GM12892 (cell line): ENCODE measurements at regions not wholly inside any gene's neighbourhood (a gene's known extent, or its start where the extent isn't known, plus 50 kb on each side); places are given as distances from the start of the nearest gene placed in this dataset.

Source experiments
- POLR2A ChIP-seq: IDR thresholded peaks from 2 replicates; pipeline ENCODE4 v1.6.1; 2011; ENCODE audit warnings: low read depth, low read length, control low read depth
- POLR2AphosphoS5 ChIP-seq: IDR thresholded peaks from 2 replicates; pipeline ENCODE4 v1.6.1; 2011; ENCODE audit warnings: low read depth, low read length, control low read depth
- TAF1 ChIP-seq: IDR thresholded peaks from 2 replicates; pipeline ENCODE4 v1.6.1; 2011; ENCODE audit warnings: low read depth, mild to moderate bottlenecking, control low read depth, low read length, borderline replicate concordance

- TF ChIP-seq POLR2AphosphoS5: no peak
- TF ChIP-seq POLR2A: no peak
- no peak for TF ChIP-seq TAF1
Observed at GRCh38 chr18:22726469-22726868, 206.7 kb upstream of the RBBP8 start.
